Right atrium auricular region (tissue), 2 donors: ENCODE measurements at regions not wholly inside any gene's neighbourhood (a gene's known extent, or its start where the extent isn't known, plus 50 kb on each side); places are given as distances from the start of the nearest gene placed in this dataset.

Experiments
- DNase-seq: peaks from one replicate; pipeline ENCODE4 v3.0.0-alpha.2; 2019; ENCODE audit warnings: low spot score
- H3K27ac ChIP-seq, 2 donors: fragments of 200-600 bp; sonication (generic); 1 replicate in 1 of 2; 2 replicates in 1 of 2; pipeline ENCODE4 v1.5.1; 2016 to 2019
- H3K27me3 ChIP-seq, 2 donors: fragments of 200-600 bp; sonication (generic); one replicate each; pipeline versions ENCODE4 v1.5.1 to v1.6.0; 2017 to 2019
- H3K36me3 ChIP-seq: fragments of 200-600 bp; sonication (generic); one replicate; pipeline ENCODE4 v1.5.1; 2016
- H3K4me1 ChIP-seq, 2 donors: fragments of 200-600 bp; sonication (generic); one replicate each; pipeline versions ENCODE4 v1.5.1 to v1.6.0; 2017 to 2019
- H3K4me3 ChIP-seq, 2 donors: fragments of 200-600 bp; sonication (generic); 1 replicate in 1 of 2; 2 replicates in 1 of 2; pipeline ENCODE4 v1.5.1; 2017 to 2019; ENCODE audit warnings: mild to moderate bottlenecking in 1 of 2, moderate library complexity in 1 of 2
- H3K9me3 ChIP-seq, 2 donors: fragments of 200-600 bp; sonication (generic); one replicate each; pipeline ENCODE4 v1.5.1; 2019
- CTCF ChIP-seq, 2 donors: fragments of 200-600 bp; sonication (generic); IDR thresholded peaks; one replicate each; pipeline ENCODE4 v1.5.1; 2019; ENCODE audit warnings: antibody characterized with exemption in 2 of 2

- no peak for TF ChIP-seq CTCF (IDR thresholded peaks at IDR 0.05)
- no peaks in the 10 kb centered on the region for H3K4me1 ChIP-seq
- no peaks in the 10 kb centered on the region for H3K36me3 ChIP-seq
- H3K9me3 ChIP-seq: peaks cover 0 to 9% of the 10 kb centered on the region in 2 donors
- no peak for DNase-seq
- no peak overlapping the region for H3K4me3 ChIP-seq
- no peak overlapping the region for H3K27ac ChIP-seq
- no peaks in the 10 kb centered on the region for H3K27me3 ChIP-seq
Observed at GRCh38 chr5:161201558-161201957, 345.0 kb downstream of the GABRB2 start.

GRCh38 chr5:161190778-161191177 is 338.8 kb upstream of the ATP10B start:
- Histone ChIP-seq H3K4me1 (no peaks in the 10 kb centered on the region), H3K4me3 (no peak overlapping the region), H3K27me3 (no peaks in the 10 kb centered on the region), H3K36me3 (no peaks in the 10 kb centered on the region), H3K9me3 (no peaks in the 10 kb centered on the region), H3K27ac (no peak overlapping the region)
- no peak for TF ChIP-seq CTCF (IDR thresholded peaks at IDR 0.05)
- DNase-seq: no peak

GRCh38 chr5:161190086-161190485 is 338.1 kb upstream of the ATP10B start:
- H3K4me3 ChIP-seq: no peak overlapping the region
- H3K36me3 ChIP-seq: no peaks in the 10 kb centered on the region
- H3K4me1 ChIP-seq: no peaks in the 10 kb centered on the region
- no peak overlapping the region for H3K27ac ChIP-seq
- H3K27me3 ChIP-seq: no peaks in the 10 kb centered on the region
- no peak for DNase-seq
- no peaks in the 10 kb centered on the region for H3K9me3 ChIP-seq
- no peak for TF ChIP-seq CTCF (IDR thresholded peaks at IDR 0.05)

GRCh38 chr5:161189452-161189851 is 337.4 kb upstream of the ATP10B start:
- TF ChIP-seq CTCF (IDR thresholded peaks at IDR 0.05): no peak
- H3K4me3 ChIP-seq: no peak overlapping the region
- H3K27me3 ChIP-seq: no peaks in the 10 kb centered on the region
- H3K9me3 ChIP-seq: no peaks in the 10 kb centered on the region
- no peak overlapping the region for H3K27ac ChIP-seq
- no peaks in the 10 kb centered on the region for H3K36me3 ChIP-seq
- no peaks in the 10 kb centered on the region for H3K4me1 ChIP-seq
- no peak for DNase-seq

- Histone ChIP-seq H3K27ac (no peak overlapping the region), H3K4me1 (no peaks in the 10 kb centered on the region), H3K4me3 (no peak overlapping the region), H3K36me3 (no peaks in the 10 kb centered on the region), H3K27me3 (no peaks in the 10 kb centered on the region), H3K9me3 (no peaks in the 10 kb centered on the region)
- DNase-seq: no peak
- TF ChIP-seq CTCF (IDR thresholded peaks at IDR 0.05): no peak
Observed at GRCh38 chr5:161183559-161183958, 331.5 kb upstream of the ATP10B start.

- H3K4me1 ChIP-seq: no peaks in the 10 kb centered on the region
- no peak overlapping the region for H3K4me3 ChIP-seq
- DNase-seq: no peak
- H3K27me3 ChIP-seq: no peaks in the 10 kb centered on the region
- H3K27ac ChIP-seq: no peak overlapping the region
- no peaks in the 10 kb centered on the region for H3K36me3 ChIP-seq
- no peak for TF ChIP-seq CTCF (IDR thresholded peaks at IDR 0.05)
- no peaks in the 10 kb centered on the region for H3K9me3 ChIP-seq
Observed at GRCh38 chr5:161176221-161176620, 324.2 kb upstream of the ATP10B start.
